Hematopoietic multipotent progenitor cell treated with erythropoietin and hydrocortisone succinate and interleukin-3 and kit ligand, for 8 days (in vitro differentiated cells): ENCODE measurements at regions not wholly inside any gene's neighbourhood (a gene's known extent, or its start where the extent isn't known, plus 50 kb on each side); places are given as distances from the start of the nearest gene placed in this dataset.
A peak's percentile ranks its signal among the peaks of the same experiment; 100 is the strongest.
"Not testable (repeated sequence)": the region's sequence is repeated elsewhere in the genome, so short reads cannot be mapped to it uniquely, and the experiment has no call there.

Source experiments
- DNase-seq: peaks from one replicate; pipeline ENCODE4 v3.0.0-alpha.2; 2015

- DNase-seq, result no peak
Measured at GRCh38 chr5:94025788-94026473, 284.5 kb upstream of the POU5F2 start.

- no peak for DNase-seq
Measured at GRCh38 chr5:94024620-94025019, 283.2 kb upstream of the POU5F2 start.

GRCh38 chr5:94024101-94024500 is 282.7 kb upstream of the POU5F2 start:
- no peak for DNase-seq

GRCh38 chr5:94021246-94021645 is 279.8 kb upstream of the POU5F2 start:
- no peak for DNase-seq

GRCh38 chr5:94017579-94017978 is 276.2 kb upstream of the POU5F2 start:
- no peak for DNase-seq

GRCh38 chr5:94010814-94011213 is 269.4 kb upstream of the POU5F2 start:
- no peak for DNase-seq

- DNase-seq, result no peak
Measured at GRCh38 chr5:94009161-94009560, 267.8 kb upstream of the POU5F2 start.

GRCh38 chr5:93998951-93999455 is 257.6 kb upstream of the POU5F2 start:
- peak; percentile 64 for DNase-seq

GRCh38 chr5:93997562-93997961 is 256.2 kb upstream of the POU5F2 start:
- DNase-seq, result no peak

GRCh38 chr5:93995126-93995621 is 253.8 kb upstream of the POU5F2 start:
- no peak for DNase-seq

- DNase-seq, result no peak
Measured at GRCh38 chr5:93993161-93993560, 251.8 kb upstream of the POU5F2 start.

GRCh38 chr5:93990504-93991070 is 249.2 kb upstream of the POU5F2 start:
- peak; percentile 35 for DNase-seq

- DNase-seq, result not testable (repeated sequence)
Measured at GRCh38 chr5:93985940-93986570, 244.7 kb upstream of the POU5F2 start.

GRCh38 chr5:93978222-93978621 is 236.8 kb upstream of the POU5F2 start:
- no peak for DNase-seq

GRCh38 chr5:93967923-93968322 is 226.5 kb upstream of the POU5F2 start:
- DNase-seq, result no peak

GRCh38 chr5:93964421-93964820 is 223.0 kb upstream of the POU5F2 start:
- DNase-seq, result no peak

GRCh38 chr5:93960042-93960441 is 218.6 kb upstream of the POU5F2 start:
- DNase-seq, result no peak

GRCh38 chr5:93956006-93956405 is 214.6 kb upstream of the POU5F2 start:
- DNase-seq, result no peak

- DNase-seq, result no peak
Measured at GRCh38 chr5:93954421-93955069, 213.1 kb upstream of the POU5F2 start.

- DNase-seq, result no peak
Measured at GRCh38 chr5:93953442-93953841, 212.0 kb upstream of the POU5F2 start.

- DNase-seq, result no peak
Measured at GRCh38 chr5:93941897-93942296, 200.5 kb upstream of the POU5F2 start.

GRCh38 chr5:93933269-93933668 is 191.9 kb upstream of the POU5F2 start:
- DNase-seq, result not testable (repeated sequence)

GRCh38 chr5:93930098-93930497 is 188.7 kb upstream of the POU5F2 start:
- no peak for DNase-seq

- DNase-seq, result no peak
Measured at GRCh38 chr5:93929131-93929530, 187.7 kb upstream of the POU5F2 start.
